Liver (tissue), 3 donors: ENCODE measurements at regions not wholly inside any gene's neighbourhood (a gene's known extent, or its start where the extent isn't known, plus 50 kb on each side); places are given as distances from the start of the nearest gene placed in this dataset.
A peak's percentile ranks its signal among the peaks of the same experiment; 100 is the strongest.

Experiments used
- ATF3 ChIP-seq: IDR thresholded peaks from 2 replicates; pipeline ENCODE4 v1.6.1; 2016; ENCODE audit warnings: antibody characterized with exemption
- CTCF ChIP-seq: fragments of 150-350 bp; IDR thresholded peaks from 2 replicates; pipeline ENCODE4 v1.5.1; 2017; ENCODE audit warnings: improper control_type of control experiment, low read depth, low read length; ENCODE audit not compliant: missing input control
- EGR1 ChIP-seq, 2 donors: IDR thresholded peaks; 2 replicates each; pipeline ENCODE4 v1.6.1; 2016 to 2018; ENCODE audit warnings: antibody characterized with exemption in 2 of 2, low read depth in 2 of 2
- FOXA1 ChIP-seq: IDR thresholded peaks from 2 replicates; pipeline ENCODE4 v1.6.1; 2016; ENCODE audit warnings: antibody characterized with exemption
- GABPA ChIP-seq, 2 donors: IDR thresholded peaks in 1 of 2; conservative IDR thresholded peaks in 1 of 2; 2 replicates each; pipeline ENCODE4 v1.6.1; 2016; ENCODE audit warnings: antibody characterized with exemption in 2 of 2, mild to moderate bottlenecking in 1 of 2, moderate library complexity in 1 of 2
- MAX ChIP-seq: IDR thresholded peaks from 2 replicates; pipeline ENCODE4 v1.6.1; 2016; ENCODE audit warnings: antibody characterized with exemption
- RAD21 ChIP-seq, 2 donors: IDR thresholded peaks; 2 replicates each; pipeline ENCODE4 v1.6.1; 2016; ENCODE audit warnings: antibody characterized with exemption in 2 of 2, mild to moderate bottlenecking in 2 of 2
- REST ChIP-seq: IDR thresholded peaks from 2 replicates; pipeline ENCODE4 v1.6.1; 2016; ENCODE audit warnings: antibody characterized with exemption, mild to moderate bottlenecking
- SP1 ChIP-seq: IDR thresholded peaks from 2 replicates; pipeline ENCODE4 v1.6.1; 2018; ENCODE audit warnings: antibody characterized with exemption, mild to moderate bottlenecking
- TAF1 ChIP-seq: conservative IDR thresholded peaks from 2 replicates; pipeline ENCODE4 v1.6.1; 2016; ENCODE audit warnings: antibody characterized with exemption, mild to moderate bottlenecking
- YY1 ChIP-seq: IDR thresholded peaks from 2 replicates; pipeline ENCODE4 v1.6.1; 2016; ENCODE audit warnings: antibody characterized with exemption, mild to moderate bottlenecking
- donor health status: healthy.
- donor health status: healthy.

GRCh38 chr2:145546091-145546490 lies 1026.2 kb upstream of the ZEB2 start:
- peak; percentile 13 for TF ChIP-seq CTCF
- TF ChIP-seq MAX = no peak
- no peak for TF ChIP-seq TAF1
- no peak for TF ChIP-seq GABPA (IDR thresholded peaks at IDR 0.05 in 1 of 2, conservative IDR thresholded peaks at IDR 0.05 in 1 of 2)
- no peak for TF ChIP-seq EGR1 (IDR thresholded peaks at IDR 0.05; ENCODE audit: low read depth in 2 of 2)
- TF ChIP-seq SP1 = no peak
- TF ChIP-seq ATF3 = no peak
- peak in 1 of 2 donors; percentile 31 for TF ChIP-seq RAD21 (IDR thresholded peaks at IDR 0.05)
- TF ChIP-seq FOXA1 = no peak
- TF ChIP-seq YY1 = no peak
- TF ChIP-seq REST = no peak
